Middle frontal gyrus (tissue), 1 donor: ENCODE measurements at regions not wholly inside any gene's neighbourhood (a gene's known extent, or its start where the extent isn't known, plus 50 kb on each side); places are given as distances from the start of the nearest gene placed in this dataset.

Experiments used
- DNase-seq: peaks from one replicate; pipeline ENCODE4 v3.0.0-alpha.2; 2015; ENCODE audit warnings: low spot score; ENCODE audit errors: extremely low spot score

DNA sequence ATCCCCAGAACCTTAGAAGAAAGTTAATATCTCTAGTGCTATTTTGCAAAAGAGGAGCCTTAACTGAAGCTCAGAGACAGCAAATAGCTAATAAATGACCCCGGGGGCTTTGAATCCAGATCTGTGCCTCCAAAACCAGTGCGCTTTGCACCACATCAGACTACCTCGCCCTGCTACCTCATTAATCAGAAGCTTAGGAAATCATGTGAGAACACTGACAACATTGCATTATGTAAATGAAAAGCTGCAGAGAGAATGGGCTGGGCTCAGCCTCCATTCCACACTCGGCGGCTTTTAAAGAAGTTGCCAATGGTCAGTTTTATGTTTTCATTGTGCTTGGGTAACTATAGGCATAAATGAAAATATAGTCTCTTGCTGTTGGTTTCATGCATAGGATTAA lies 54.0 kb upstream of the STMND1 start:
- DNase-seq: no peak

DNA sequence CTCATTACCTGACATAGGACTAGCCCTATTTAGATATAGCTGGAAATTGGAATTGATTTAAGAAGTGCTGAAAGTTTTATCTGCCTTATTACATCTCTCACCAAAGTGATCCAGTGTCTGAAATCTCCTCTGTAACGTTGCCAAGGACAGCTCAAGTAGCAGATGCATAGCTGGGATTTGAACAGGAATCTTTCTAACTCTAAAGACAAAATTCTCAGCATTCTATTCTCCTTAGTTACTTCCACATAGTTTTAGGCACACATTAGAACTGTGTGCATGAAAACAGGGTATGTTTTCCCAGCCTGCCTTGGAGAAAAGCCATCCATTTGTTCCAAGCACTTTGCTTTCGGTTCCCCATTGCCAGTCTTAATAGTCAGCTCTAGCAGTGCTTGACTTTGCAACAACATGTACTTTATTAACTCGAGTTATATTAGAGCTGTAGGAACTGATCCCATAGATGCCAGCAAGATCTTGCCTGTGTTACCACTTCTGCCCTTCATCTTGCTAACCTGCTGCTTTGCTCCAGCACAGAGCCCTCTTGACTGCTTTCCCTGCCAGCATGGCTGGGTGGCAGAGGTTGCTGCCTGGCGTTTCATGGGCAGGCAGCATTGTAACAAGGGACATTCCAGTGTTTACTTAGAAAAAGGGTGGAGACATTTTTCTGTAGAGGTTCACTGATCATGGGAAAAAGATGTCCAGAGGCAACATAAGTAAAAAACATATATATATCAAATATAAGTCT lies 56.1 kb upstream of the STMND1 start:
- DNase-seq: no peak

DNA sequence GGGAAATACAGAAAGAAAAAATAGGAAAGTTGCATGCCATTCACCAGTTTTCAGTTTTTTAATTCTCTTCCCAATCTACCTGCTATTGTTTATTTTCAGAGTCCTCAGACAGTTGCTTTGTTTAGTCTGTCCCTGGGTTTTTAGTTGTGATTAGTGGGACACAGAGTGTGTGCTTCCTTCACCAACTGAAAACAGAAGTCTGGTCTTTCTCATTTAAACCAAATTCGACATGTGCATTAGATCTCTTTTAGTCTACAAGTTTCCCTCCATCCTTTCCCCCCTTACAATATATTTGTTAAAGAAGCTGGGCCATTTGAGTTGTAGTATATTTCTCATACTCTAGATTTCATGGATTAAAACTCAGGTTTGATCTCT lies 58.7 kb upstream of the STMND1 start:
- no peak for DNase-seq

DNA sequence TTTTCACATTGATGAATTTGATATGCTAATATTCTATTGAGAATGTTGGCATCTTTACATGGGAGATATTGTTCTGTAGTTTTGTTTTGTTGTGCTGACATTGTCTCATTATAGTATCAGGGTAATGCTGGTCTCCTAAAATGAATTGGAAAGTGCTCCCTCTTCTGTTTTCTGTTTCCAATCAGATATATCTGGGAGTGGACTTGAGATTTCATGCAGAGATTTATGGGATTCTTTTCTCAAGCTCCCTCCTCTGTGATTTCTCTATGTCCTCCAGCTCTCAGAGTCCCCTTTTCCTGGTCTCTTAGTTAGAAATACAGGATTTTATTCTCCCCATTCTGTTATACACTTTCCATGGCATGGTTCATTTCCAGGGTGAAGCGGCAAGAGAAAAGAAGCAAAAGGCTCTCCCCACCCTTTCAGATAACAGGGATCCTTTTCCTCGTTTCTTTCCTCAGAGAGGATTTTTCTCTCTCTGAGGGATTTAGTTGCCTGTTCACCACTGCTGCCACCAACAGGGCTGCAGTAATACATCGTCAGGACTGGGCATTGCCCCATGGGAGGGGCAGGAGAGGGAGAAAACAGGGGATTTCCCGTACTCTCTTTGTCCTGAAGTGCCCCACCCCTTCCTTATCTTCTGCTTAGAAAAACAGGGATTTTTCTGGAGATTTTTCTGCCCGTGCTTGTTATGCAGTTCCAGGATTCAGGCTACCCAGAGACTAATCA lies 59.3 kb upstream of the STMND1 start:
- no peak for DNase-seq

DNA sequence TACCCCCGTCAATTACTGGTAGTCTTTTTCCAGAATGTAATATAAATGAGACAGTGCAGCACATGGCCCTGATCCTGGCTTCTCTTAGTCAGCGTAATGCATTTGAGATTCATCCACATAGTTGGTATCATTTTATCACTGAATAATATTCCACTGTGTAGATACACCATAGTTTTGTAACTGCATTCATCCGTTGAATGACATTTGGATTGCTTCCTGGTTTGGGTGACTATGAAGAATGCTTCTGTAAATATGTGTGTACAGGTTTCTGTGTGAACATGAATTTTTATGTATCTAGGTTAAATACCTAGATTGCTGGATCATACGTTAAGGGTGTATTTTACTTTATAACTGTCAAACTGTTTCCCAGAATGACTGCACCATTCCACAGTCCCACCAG lies 62.6 kb upstream of the STMND1 start:
- no peak for DNase-seq

DNA sequence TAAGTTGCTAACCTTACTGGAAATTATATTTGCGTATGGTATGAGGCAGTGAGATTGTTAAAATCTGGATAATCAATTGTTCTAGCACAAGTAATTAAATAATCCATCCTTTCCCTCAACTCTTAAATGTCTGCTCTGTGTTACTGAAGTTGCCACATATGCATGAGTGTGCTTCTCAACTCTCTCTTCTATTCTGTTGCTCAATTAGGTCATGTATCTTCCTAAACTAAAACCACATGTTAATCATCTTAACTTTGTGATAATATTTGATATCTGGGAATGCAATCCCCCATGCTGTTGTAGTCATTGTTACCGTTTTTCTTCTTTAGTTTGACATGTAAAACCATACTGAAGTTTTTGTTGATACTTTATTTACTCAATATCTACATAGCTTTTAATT lies 63.5 kb upstream of the STMND1 start:
- no peak for DNase-seq

DNA sequence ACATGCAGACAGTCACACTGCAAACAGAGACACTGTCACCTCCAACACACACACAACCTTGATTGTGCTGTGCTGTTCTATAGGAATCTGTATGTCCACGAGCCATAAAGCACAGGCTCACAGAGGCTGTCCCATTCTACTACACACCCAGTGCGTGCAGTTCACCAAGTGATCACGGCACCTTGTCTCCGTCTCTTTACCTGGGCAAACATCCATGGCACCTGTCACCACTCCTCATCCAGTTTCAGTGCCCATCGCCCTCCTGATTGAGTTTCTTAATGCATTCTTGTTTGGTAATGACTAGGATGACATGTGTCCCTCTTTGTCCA lies 65.8 kb upstream of the STMND1 start:
- no peak for DNase-seq

DNA sequence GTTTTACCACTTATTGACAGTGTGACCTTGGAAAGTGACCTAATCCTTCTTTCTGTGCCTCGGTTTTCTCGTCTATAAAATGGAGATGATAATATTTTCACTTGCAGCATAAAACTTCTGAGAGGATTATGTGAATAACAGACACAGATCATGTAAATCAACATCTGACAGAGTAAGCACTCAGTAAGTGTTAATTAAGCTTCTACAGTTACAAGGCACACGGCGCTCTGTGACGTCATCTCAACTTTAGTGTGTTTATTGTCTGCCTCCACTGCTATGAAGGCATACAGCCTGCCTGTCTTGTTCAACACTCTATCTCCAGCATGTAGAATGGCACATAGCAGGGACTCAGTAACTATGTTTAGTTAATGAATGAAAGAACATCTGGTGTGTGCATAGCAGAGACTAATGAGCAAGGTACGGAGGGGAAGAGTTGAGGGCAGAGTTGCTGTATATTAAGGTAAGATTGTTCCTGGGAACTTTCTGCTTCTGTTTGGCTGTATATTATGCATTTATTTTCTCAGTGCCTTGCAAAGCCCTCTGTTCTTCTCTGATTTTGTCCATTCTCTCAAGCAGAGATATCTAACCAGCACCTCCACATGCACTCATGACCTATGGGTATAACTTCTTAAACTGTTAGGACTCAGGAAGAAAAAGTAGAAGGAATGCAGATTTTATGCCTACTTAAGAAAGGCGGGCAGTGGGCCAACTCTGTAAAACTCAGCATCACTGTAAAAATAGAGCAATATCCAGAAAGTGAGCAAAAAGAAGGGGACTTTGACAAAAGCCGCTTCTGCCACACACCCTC lies 66.4 kb upstream of the STMND1 start:
- DNase-seq: no peak

DNA sequence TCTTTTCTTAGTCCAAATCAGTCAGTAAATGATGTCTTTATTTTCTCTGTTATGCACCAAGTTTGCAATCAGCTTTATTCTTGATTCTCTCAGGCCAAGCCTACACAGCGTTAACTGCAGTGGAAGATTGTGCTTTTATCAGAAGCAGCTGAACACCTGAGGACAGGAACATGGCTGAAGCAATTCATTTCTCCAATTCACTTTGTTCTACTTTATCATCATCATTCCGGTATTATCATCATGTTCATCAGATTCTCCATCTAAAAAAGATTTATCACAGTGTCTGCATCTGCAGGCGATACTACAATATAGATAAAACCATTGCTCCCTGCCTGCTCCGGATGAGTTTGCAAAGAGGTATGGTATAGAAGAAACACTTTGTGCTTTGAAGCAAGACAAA lies 68.1 kb upstream of the STMND1 start:
- DNase-seq: no peak

DNA sequence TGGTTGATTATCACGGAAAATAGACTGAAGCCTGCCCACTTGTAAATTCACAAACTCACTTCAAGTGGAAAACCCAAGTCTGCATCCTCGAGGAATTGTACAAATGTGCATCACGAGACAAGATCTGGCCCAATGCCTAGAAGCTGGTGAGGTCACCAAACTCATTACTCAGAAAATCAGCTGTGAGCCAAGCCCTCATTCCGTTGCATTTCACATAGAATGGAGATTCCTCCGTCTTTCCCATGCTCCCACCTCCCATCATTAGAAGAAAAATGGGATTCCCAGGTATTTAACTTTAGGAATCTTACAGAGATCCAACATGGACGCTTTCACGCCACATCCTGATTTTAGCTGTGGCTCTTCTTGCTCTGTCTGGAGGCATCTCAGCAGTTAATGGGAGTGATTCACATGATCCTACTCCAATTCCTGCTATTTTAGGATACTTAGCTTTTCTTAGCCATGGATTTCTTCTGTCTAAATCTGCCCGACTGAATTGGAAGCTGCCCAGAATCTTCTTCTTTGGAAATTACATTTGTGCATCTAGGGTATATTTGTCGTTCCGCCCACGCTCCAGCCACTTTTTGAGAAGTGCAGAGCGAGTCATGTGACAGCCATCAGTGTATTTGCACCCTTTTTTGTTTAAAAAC lies 68.7 kb upstream of the STMND1 start:
- peak; percentile 69 for DNase-seq

DNA sequence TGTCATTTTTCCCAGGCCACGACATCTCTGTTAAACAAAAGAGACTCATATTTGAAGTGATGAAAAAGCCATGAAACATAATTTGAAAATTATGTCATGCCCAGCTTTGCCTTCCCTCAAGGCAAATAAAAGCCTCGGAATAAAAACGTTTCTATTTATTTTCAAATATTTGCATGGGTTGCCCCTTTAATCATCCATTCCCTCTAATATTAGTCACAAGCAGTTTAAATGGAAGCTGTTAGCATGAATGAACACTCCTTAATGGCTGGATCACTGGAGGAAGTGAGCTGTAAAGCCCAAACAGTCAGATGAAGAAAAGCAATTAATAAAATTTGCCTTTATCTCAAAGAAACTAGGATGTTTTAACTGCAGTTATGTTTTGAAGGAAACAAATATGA lies 69.3 kb upstream of the STMND1 start:
- DNase-seq: no peak

DNA sequence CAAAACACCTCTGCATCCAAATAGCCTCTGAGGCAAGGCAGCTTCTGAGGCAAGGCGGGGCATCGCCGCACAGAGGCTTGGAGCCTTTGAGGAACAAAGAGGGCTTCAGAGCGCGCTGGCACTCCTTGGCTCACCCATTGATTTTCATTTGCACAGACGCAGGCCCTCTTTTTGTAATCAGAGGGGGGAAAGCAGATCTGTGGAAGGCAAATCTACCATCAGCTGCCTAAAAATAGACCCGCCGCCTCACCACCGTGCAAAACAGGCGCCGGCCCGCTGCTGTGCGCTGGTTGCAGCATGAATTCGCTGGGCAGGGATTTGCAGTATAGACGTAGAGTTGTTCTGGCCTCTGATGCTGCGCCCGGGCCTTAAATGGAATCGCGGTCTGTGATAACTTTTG lies 69.9 kb upstream of the STMND1 start:
- no peak for DNase-seq

DNA sequence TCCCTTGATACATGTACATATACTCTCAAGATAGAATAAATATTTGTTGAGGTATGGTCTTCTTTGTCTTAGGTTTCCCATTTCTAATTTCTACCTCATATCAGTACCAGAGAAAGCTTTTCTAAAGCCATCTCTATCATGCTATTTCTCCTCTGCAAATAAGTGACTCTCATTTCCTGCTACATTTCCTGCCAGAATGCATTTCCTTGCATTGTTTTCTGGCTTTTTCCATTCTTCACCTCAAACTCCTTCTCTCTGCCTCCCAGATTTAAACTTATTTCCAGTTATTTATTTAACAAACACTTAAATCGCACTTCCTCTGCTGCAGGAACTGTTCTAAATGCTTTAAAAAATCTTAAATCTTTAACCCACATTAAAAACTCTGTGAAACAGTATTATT lies 74.4 kb upstream of the STMND1 start:
- DNase-seq: no peak

DNA sequence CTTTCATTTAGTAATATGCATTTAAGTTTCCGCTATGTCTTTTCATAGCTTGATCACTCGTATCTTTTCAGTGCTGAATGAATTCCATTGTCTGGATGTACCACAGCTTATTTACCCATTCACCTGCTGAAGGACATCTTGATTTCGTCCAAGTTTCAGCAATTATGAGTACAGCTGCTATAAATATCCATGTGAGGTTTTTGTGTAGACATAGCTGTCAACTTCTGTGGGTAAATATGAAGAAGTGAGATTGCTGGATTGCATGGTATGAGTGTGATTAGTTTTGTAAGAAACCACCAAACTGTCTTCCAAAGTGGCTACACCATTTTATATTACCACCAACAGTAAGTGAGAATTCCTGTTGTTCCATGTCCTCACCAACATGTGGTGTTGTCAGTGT lies 79.2 kb upstream of the STMND1 start:
- no peak for DNase-seq

DNA sequence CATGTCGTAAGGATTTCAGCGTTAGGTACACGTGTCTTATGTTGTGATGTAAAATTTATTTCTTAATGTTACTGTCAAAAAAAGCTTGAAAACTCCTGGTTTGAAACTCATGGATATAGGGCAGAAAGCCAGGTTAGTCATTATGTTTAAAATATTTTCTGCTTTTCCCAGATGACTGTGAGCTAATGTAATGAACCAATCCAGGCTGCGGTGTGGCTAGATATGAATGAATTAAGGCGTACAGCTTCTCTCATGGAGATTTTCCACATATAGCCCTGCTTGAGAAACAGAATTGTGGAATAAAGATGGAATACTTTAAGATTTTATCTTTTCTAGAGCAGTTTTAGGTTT lies 80.3 kb upstream of the STMND1 start:
- DNase-seq: no peak

DNA sequence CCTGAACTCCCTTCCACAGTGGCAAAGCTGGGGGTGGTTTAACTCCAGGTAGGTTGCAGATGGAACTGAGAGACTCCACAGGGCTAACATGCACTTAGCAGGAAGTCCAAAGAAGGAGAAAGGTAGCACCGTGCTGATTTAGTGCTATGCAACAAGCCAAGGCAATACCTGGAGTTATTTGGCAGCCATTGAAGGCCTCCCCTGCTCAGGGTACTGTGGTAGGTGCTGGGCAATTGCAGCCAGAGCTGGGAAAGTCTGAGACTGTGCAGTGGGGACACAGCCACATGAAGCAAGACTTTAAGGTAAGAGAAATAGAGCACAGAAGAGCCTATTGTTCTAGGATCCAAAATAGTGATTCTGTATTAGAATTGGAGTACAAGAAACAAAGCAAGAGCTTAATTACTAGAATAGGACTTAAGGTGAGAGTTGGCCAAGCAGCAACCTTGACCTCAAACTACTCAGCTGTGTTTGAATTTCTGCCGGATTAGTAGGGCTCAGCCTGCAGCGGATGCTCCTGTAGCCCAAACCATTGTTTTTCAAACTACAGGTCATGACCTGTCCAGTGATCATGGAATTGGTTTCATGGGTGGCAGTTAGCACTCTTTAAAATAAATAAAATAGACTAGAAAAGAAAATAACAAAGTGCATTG lies 80.8 kb upstream of the STMND1 start:
- DNase-seq: no peak

DNA sequence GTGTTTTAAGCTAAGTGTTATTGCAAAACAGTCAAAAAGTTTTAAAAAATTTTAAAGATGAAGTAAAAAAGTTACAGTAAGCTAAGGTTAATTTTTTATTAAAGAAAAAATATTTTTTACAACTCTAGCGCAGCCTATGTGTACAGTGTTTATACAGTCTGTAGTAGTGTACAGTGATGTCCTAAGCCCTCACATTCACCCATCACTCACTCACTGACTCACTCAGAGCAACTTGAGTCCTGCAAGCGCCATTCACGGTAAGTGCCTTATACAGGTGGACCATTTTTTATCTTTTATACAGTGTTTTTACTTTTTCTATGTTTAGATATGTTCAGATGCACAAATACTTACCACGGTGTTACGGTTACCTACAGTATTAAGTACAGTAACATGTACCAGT lies 83.4 kb upstream of the STMND1 start:
- no peak for DNase-seq

DNA sequence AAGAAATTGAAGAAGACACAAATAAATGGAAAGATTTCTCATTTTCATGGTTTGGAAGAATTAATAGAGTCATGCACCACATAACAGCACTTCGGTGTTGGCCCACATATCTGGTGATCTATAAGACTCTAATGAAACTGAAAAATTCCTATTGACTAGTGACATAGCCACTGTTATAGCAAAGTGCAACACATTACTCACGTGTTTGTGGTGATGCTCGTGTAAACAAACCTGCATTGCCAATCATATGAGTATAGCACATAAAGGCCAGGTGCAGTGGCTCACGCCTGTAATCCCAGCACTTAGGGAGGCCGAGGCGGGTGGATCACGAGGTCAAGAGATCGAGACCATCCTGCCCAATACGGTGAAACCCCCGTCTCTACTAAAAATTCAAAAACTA lies 84.4 kb upstream of the STMND1 start:
- DNase-seq: no peak

DNA sequence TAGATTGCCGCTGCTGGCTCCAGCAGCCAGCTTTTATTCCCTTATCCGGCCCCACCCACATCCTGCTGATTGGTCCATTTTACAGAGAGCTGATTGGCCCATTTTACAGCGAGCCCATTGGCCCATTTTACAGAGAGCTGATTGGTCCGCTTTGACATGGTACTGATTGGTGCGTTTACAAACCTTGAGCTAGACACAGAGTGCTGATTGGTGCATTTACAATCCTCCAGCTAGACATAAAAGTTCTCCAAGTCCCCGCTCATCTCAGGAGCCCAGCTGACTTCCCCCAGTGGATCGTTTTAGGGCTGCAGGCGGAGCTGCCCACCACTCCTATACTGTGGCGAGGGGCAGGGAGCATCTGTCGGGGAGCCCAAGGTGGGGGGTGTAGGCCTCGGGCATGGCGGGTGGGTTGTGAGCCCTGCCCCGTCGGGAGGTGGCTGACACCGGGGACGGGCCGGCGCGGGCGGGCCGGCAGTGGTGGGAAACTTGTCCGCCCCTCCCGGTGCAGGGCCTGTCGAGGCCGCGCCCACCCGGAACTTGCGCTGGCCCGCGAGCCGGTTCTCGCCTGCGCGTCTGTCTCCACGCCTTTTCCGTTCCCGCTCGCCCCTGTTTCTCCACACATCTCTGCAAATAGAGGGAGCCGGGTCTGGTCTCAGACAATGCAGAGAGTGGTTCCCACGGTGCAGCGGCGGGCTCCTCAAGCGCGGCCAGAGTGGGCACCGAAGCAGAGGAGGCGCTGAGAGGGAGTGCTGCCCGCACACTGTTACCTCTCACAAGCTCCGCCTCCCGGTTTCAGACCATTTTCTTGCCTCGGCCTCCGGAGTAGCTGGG lies 86.1 kb upstream of the STMND1 start:
- no peak for DNase-seq

DNA sequence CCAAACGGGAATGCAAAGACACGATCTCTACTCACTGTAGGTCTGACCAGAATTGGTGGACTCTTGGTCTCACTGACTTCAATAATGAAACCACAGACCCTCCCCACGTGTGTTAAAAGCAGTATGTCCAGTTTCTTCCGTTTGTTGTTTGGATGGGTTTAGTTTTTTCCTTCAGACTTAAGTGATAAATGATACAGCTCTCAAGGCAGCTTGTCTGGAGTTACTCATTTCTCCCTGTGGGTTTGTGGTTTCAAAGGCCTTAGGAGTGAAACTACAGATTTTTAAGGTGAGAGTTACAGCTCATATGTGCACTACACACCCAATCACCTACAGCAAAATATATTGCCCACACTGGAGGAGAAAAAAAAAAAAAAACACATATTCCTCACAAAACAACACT lies 86.7 kb upstream of the STMND1 start:
- no peak for DNase-seq

DNA sequence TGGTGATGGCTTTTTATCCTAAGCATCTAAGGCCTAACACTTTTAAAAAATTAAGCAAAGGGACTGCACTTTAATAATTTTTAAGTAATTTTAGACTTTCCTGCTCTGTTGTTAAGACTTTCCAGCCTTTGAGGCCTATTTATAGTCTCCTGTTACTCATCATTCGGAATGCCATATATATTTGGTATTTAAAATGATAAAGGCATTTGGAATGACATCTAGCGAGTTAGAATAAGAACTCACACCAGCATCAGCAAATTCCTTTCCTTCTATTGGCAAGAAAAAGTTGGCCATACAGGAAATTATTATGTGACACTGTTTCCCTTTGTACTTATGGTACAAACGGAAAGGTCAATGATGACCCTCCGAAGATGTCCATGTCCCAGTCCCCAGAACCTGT lies 88.1 kb upstream of the STMND1 start:
- DNase-seq: no peak
